Activated CD4-positive, alpha-beta memory T cell treated with anti-CD3 and anti-CD28 coated beads, Interleukin-2, amount 10 ng/mL, durations not matched to agents 7 days and 5 days (primary cell): ENCODE measurements at regions not wholly inside any gene's neighbourhood (a gene's known extent, or its start where the extent isn't known, plus 50 kb on each side); places are given as distances from the start of the nearest gene placed in this dataset.

Source experiments
- CTCF ChIA-PET: fragments of 350-600 bp; sonication (Branson Sonifier 250); formaldehyde crosslinking; loops from one replicate; lab custom pipeline; 2021; ENCODE audit warnings: antibody characterized with exemption, inconsistent platforms; lab: Charles Lee
- POLR2A ChIA-PET: fragments of 350-600 bp; sonication (Branson Sonifier 250); formaldehyde crosslinking; loops from one replicate; lab custom pipeline; 2021; ENCODE audit warnings: antibody characterized with exemption; lab: Charles Lee
- DNase-seq: peaks from one replicate; pipeline ENCODE4 v3.0.0-alpha.2; 2020
- H3K27ac Mint-ChIP-seq: one replicate; pipeline ENCODE4 v1.8.0; 2021; ENCODE audit warnings: mild to moderate bottlenecking, mixed read lengths
- H3K27me3 Mint-ChIP-seq: one replicate; pipeline ENCODE4 v1.8.0; 2021; ENCODE audit warnings: mixed read lengths
- H3K36me3 Mint-ChIP-seq: one replicate; pipeline ENCODE4 v1.8.0; 2021; ENCODE audit warnings: low read depth, mixed read lengths
- H3K4me1 Mint-ChIP-seq: one replicate; pipeline ENCODE4 v1.8.0; 2021; ENCODE audit warnings: mixed read lengths
- H3K4me3 Mint-ChIP-seq: one replicate; pipeline ENCODE4 v1.8.0; 2021; ENCODE audit warnings: mild to moderate bottlenecking, mixed read lengths
- H3K9me3 Mint-ChIP-seq: one replicate; pipeline ENCODE4 v1.8.0; 2021; ENCODE audit warnings: mixed read lengths

- Mint-ChIP-seq H3K4me3 (no peak overlapping the region), H3K27me3 (peaks cover 24% of the 10 kb centered on the region), H3K27ac (no peak overlapping the region), H3K9me3 (peaks cover 3% of the 10 kb centered on the region), H3K36me3 (no peaks in the 10 kb centered on the region), H3K4me1 (no peaks in the 10 kb centered on the region)
- POLR2A ChIA-PET = no interaction called here
- no peak for DNase-seq
- CTCF ChIA-PET = no interaction called here
Observed at GRCh38 chr2:36058953-36059352, 296.6 kb upstream of the CRIM1 start.

- no peak overlapping the region for H3K27ac Mint-ChIP-seq
- peaks cover 22% of the 10 kb centered on the region for H3K27me3 Mint-ChIP-seq
- H3K36me3 Mint-ChIP-seq = no peaks in the 10 kb centered on the region
- ChIA-PET POLR2A (no interaction called here), CTCF (no interaction called here)
- DNase-seq = no peak
- H3K4me3 Mint-ChIP-seq = no peak overlapping the region
- no peaks in the 10 kb centered on the region for H3K4me1 Mint-ChIP-seq
- no peaks in the 10 kb centered on the region for H3K9me3 Mint-ChIP-seq
Observed at GRCh38 chr2:36058076-36058475, 297.5 kb upstream of the CRIM1 start.

GRCh38 chr2:36052819-36053218, 302.8 kb upstream of the CRIM1 start:
- no peaks in the 10 kb centered on the region for H3K36me3 Mint-ChIP-seq
- POLR2A ChIA-PET = no interaction called here
- CTCF ChIA-PET = no interaction called here
- no peak overlapping the region for H3K4me3 Mint-ChIP-seq
- DNase-seq = no peak
- H3K27ac Mint-ChIP-seq = no peak overlapping the region
- peaks cover 2% of the 10 kb centered on the region for H3K27me3 Mint-ChIP-seq
- H3K9me3 Mint-ChIP-seq = no peaks in the 10 kb centered on the region
- no peaks in the 10 kb centered on the region for H3K4me1 Mint-ChIP-seq

- ChIA-PET CTCF (no interaction called here), POLR2A (no interaction called here)
- Mint-ChIP-seq H3K27me3 (no peaks in the 10 kb centered on the region), H3K4me3 (no peak overlapping the region), H3K9me3 (peaks cover 2% of the 10 kb centered on the region), H3K36me3 (no peaks in the 10 kb centered on the region), H3K4me1 (no peaks in the 10 kb centered on the region), H3K27ac (no peak overlapping the region)
- no peak for DNase-seq
Observed at GRCh38 chr2:36044411-36044810, 311.2 kb upstream of the CRIM1 start.

- Mint-ChIP-seq H3K4me1 (no peaks in the 10 kb centered on the region), H3K27me3 (peaks cover 2% of the 10 kb centered on the region), H3K36me3 (no peaks in the 10 kb centered on the region), H3K9me3 (peaks cover 3% of the 10 kb centered on the region), H3K4me3 (no peak overlapping the region), H3K27ac (no peak overlapping the region)
- DNase-seq = no peak
- ChIA-PET POLR2A (no interaction called here), CTCF (no interaction called here)
Observed at GRCh38 chr2:36035137-36035536, 320.4 kb upstream of the CRIM1 start.

GRCh38 chr2:36032046-36032445, 323.5 kb upstream of the CRIM1 start:
- CTCF ChIA-PET = no interaction called here

GRCh38 chr2:36031471-36031870, 324.1 kb upstream of the CRIM1 start:
- Mint-ChIP-seq H3K27me3 (no peaks in the 10 kb centered on the region), H3K27ac (no peak overlapping the region), H3K4me1 (no peaks in the 10 kb centered on the region), H3K36me3 (no peaks in the 10 kb centered on the region), H3K4me3 (no peak overlapping the region), H3K9me3 (peaks cover 3% of the 10 kb centered on the region)
- CTCF ChIA-PET = no interaction called here
- POLR2A ChIA-PET = no interaction called here
- no peak for DNase-seq

More at GRCh38 chr2:36032046-36032445, 323.5 kb upstream of the CRIM1 start:
- DNase-seq = no peak
- Mint-ChIP-seq H3K36me3 (no peaks in the 10 kb centered on the region), H3K27me3 (no peaks in the 10 kb centered on the region), H3K4me3 (no peak overlapping the region), H3K9me3 (peaks cover 3% of the 10 kb centered on the region), H3K4me1 (no peaks in the 10 kb centered on the region), H3K27ac (no peak overlapping the region)
- POLR2A ChIA-PET = no interaction called here

GRCh38 chr2:36027616-36028015, 328.0 kb upstream of the CRIM1 start:
- H3K27ac Mint-ChIP-seq = no peak overlapping the region
- H3K9me3 Mint-ChIP-seq = no peaks in the 10 kb centered on the region
- CTCF ChIA-PET = no interaction called here
- no peaks in the 10 kb centered on the region for H3K4me1 Mint-ChIP-seq
- DNase-seq = no peak
- no peaks in the 10 kb centered on the region for H3K36me3 Mint-ChIP-seq
- POLR2A ChIA-PET = no interaction called here
- H3K4me3 Mint-ChIP-seq = no peak overlapping the region
- no peaks in the 10 kb centered on the region for H3K27me3 Mint-ChIP-seq

- no peak for DNase-seq
- CTCF ChIA-PET = no interaction called here
- H3K4me1 Mint-ChIP-seq = no peaks in the 10 kb centered on the region
- no peak overlapping the region for H3K4me3 Mint-ChIP-seq
- H3K27me3 Mint-ChIP-seq = peaks cover 7% of the 10 kb centered on the region
- POLR2A ChIA-PET = no interaction called here
- no peak overlapping the region for H3K27ac Mint-ChIP-seq
- no peaks in the 10 kb centered on the region for H3K9me3 Mint-ChIP-seq
- H3K36me3 Mint-ChIP-seq = no peaks in the 10 kb centered on the region
Observed at GRCh38 chr2:36013064-36013463, 342.5 kb upstream of the CRIM1 start.

- CTCF ChIA-PET = no interaction called here
- DNase-seq = no peak
- H3K27ac Mint-ChIP-seq = no peak overlapping the region
- H3K36me3 Mint-ChIP-seq = no peaks in the 10 kb centered on the region
- H3K4me3 Mint-ChIP-seq = no peak overlapping the region
- peaks cover 2% of the 10 kb centered on the region for H3K4me1 Mint-ChIP-seq
- POLR2A ChIA-PET = no interaction called here
- no peaks in the 10 kb centered on the region for H3K27me3 Mint-ChIP-seq
- no peaks in the 10 kb centered on the region for H3K9me3 Mint-ChIP-seq
Observed at GRCh38 chr2:36006444-36006843, 349.1 kb upstream of the CRIM1 start.

- H3K27ac Mint-ChIP-seq = no peak overlapping the region
- ChIA-PET POLR2A (no interaction called here), CTCF (no interaction called here)
- H3K27me3 Mint-ChIP-seq = no peaks in the 10 kb centered on the region
- DNase-seq = no peak
- no peak overlapping the region for H3K4me3 Mint-ChIP-seq
- peaks cover 2% of the 10 kb centered on the region for H3K4me1 Mint-ChIP-seq
- no peaks in the 10 kb centered on the region for H3K9me3 Mint-ChIP-seq
- no peaks in the 10 kb centered on the region for H3K36me3 Mint-ChIP-seq
Observed at GRCh38 chr2:36002941-36003340, 352.6 kb upstream of the CRIM1 start.

GRCh38 chr2:35997488-35997887, 358.1 kb upstream of the CRIM1 start:
- no peak for DNase-seq
- no peaks in the 10 kb centered on the region for H3K4me1 Mint-ChIP-seq
- H3K27me3 Mint-ChIP-seq = peaks cover 4% of the 10 kb centered on the region
- no peaks in the 10 kb centered on the region for H3K9me3 Mint-ChIP-seq
- ChIA-PET POLR2A (no interaction called here), CTCF (no interaction called here)
- H3K27ac Mint-ChIP-seq = no peak overlapping the region
- no peak overlapping the region for H3K4me3 Mint-ChIP-seq
- no peaks in the 10 kb centered on the region for H3K36me3 Mint-ChIP-seq

- POLR2A ChIA-PET = no interaction called here
Observed at GRCh38 chr2:35989503-35989902, 366.1 kb upstream of the CRIM1 start.

GRCh38 chr2:35989040-35989439, 366.5 kb upstream of the CRIM1 start:
- Mint-ChIP-seq H3K4me3 (no peak overlapping the region), H3K4me1 (no peaks in the 10 kb centered on the region), H3K27ac (no peak overlapping the region), H3K36me3 (no peaks in the 10 kb centered on the region), H3K9me3 (no peaks in the 10 kb centered on the region), H3K27me3 (peaks cover 2% of the 10 kb centered on the region)
- ChIA-PET POLR2A (no interaction called here), CTCF (no interaction called here)
- DNase-seq = no peak

More at GRCh38 chr2:35989503-35989902, 366.1 kb upstream of the CRIM1 start:
- Mint-ChIP-seq H3K27ac (no peak overlapping the region), H3K27me3 (peaks cover 2% of the 10 kb centered on the region), H3K4me1 (no peaks in the 10 kb centered on the region), H3K36me3 (no peaks in the 10 kb centered on the region), H3K9me3 (no peaks in the 10 kb centered on the region), H3K4me3 (no peak overlapping the region)
- CTCF ChIA-PET = no interaction called here
- DNase-seq = no peak

GRCh38 chr2:35986871-35987270, 368.7 kb upstream of the CRIM1 start:
- Mint-ChIP-seq H3K4me3 (no peak overlapping the region), H3K9me3 (no peaks in the 10 kb centered on the region), H3K4me1 (no peaks in the 10 kb centered on the region), H3K36me3 (no peaks in the 10 kb centered on the region), H3K27me3 (peaks cover 8% of the 10 kb centered on the region), H3K27ac (no peak overlapping the region)
- CTCF ChIA-PET = no interaction called here
- POLR2A ChIA-PET = no interaction called here
- DNase-seq = no peak
